GM18951 (cell line): ENCODE measurements at regions not wholly inside any gene's neighbourhood (a gene's known extent, or its start where the extent isn't known, plus 50 kb on each side); places are given as distances from the start of the nearest gene placed in this dataset.
"Not testable (repeated sequence)": the region's sequence is repeated elsewhere in the genome, so short reads cannot be mapped to it uniquely, and the experiment has no call there.

ENCODE experiments used
- POLR2A ChIP-seq: IDR thresholded peaks from 4 replicates; pipeline ENCODE4 v1.6.1; 2011; ENCODE audit warnings: mild to moderate bottlenecking; ENCODE audit not compliant: insufficient read length, insufficient read depth; ENCODE audit errors: extremely low read depth
- in situ Hi-C: fragments of 300-500 bp; cut with MboI; formaldehyde crosslinking; loops from one replicate; pipeline ENCODE4 v1.12.0; 2022; ENCODE audit warnings: low sequenced_read_pairs, mixed read lengths, inconsistent platforms; ENCODE audit not compliant: unreplicated experiment

DNA sequence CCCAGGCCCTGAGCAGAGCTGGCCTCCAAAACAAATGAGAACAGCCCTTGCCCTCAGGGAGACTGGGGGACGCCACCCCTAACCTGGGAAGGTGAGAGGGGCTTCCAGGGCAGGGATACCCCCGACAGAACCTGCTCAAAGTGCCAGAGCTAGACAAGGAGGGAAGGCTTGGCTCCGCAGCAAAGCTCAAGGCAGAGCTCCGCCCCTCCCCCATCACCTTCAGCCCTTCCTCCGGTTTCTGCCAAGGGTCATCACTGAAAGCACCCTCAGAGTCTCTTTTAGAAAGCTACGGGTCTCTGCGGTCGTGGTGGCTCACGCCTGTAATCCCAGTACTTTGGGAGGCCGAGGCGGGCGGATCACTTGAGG is 73.4 kb upstream of the CUX1 start:
- in situ Hi-C loops, result no loop called here
- TF ChIP-seq POLR2A, result no peak

DNA sequence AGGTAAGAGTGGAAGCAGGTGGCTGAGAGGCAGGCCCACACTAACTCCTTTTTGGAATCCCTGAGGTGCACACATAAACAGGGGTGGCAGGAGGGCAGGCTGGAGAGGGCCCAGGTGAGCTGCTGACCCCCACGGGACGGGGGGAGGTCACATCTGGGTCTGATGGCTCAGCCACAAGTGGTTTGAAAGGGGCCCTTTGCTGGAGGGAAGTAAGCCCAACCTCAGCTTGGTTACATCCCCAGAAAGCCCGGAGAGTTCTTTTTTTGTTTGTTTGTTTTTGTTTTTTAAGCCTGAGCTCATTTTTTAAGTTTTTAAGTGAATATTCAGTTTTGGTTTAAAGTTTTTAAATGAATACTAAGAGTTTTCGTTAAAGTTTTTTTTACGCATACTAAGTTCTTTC is 72.8 kb upstream of the CUX1 start:
- in situ Hi-C loops, result no loop called here
- TF ChIP-seq POLR2A, result no peak

DNA sequence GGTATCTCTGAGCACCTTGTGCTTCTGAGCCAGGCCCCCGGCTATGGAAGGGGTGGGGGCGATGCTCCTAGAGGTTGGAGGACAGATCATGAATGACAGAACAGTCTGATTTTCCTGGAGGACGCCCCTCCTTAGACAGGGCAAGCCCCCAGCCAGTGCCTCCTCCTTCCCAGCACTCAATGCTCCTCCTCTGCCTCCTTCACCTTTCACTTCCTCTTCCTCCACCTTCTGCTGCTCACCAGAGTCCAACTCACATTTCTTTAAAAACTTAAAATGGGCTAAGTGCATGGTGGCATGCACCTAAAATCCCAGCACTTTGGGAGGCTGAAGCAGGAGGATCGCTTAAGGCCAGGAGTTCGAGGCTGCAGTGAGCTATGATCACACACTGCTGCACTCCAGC is 71.1 kb upstream of the CUX1 start:
- no peak for TF ChIP-seq POLR2A
- in situ Hi-C loops, result no loop called here

DNA sequence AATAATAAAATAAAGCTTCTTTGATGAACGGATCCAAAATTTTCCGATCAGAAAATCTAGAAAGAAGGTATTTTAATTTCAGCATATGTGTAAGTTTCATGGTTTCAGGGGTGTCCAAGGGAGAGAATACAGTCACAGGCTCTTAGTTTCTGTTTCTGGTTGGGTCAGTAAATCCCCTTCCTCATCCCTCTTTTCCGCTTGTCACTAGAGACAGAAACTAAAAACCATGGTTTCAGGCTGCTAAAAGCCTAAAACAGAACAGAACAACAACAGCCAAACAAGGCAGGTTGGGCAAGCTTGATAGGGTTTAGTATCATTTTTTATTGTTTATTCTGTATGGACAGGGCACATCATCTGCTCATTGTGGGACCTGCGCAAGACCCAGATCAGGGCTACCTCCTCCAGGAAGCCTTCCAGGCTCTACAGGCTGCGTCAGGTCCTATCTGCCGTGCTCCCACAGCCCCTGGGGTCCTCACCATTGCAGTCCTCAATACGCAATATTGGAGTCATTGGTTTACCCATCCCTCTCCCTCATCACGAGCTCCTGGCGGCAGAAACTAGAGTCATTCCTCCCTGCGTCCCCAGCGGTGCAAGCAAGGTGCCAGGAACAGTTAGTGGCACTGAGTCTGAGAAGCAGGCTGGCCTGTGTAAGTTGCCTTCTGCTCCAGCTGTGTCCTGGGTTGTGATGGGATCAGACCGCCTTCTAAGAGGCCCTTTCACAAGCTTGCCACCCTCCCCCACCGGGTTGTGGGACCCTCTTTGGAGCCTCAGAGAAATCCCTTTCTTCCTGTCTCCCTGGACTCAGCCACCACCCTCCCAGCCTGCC is 70.2 kb upstream of the CUX1 start:
- in situ Hi-C loops, result no loop called here
- TF ChIP-seq POLR2A, result no peak

DNA sequence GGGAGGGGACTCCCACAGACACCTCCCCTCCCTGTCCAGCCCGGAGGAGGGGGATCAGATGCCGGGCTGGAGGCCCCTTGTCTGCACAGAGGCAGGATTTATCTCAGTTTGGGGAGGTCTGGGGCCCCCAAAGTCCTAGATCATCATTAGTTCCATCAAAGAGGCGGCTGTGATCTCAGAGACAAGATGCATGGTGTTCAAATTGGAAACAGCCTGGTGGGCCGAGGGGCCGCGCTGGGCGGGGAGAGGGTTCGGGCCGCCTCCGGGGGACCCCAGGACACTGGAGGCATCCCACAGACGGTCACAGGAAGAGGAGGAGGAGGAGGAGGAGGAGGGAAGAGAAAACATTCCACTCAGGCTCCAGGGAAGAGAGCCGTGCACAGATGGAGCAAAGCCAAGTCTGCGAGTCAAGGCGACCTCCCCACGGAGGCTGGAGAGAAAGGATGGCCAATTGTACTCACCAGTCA is 69.5 kb upstream of the CUX1 start:
- in situ Hi-C loops, result no loop called here
- TF ChIP-seq POLR2A, result no peak

DNA sequence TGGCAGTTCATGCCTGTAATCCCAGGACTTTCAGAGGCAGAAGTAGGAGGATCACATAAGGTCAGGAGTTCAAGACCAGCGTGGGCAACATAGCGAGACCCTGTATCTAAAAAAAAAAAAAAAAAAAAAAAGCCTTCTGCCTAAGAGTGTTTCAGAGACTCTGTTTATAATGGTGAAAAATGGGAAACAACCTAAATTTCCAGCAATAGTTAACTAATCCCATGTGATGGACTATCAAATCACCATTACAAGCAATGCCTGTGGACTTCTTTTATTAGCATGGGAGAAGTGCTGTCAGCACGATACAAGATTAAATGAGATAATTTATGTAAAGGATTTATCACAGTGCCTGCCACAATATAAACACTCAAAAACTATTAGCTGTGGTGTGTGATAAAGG is 67.5 kb upstream of the CUX1 start:
- in situ Hi-C loops, result no loop called here

DNA sequence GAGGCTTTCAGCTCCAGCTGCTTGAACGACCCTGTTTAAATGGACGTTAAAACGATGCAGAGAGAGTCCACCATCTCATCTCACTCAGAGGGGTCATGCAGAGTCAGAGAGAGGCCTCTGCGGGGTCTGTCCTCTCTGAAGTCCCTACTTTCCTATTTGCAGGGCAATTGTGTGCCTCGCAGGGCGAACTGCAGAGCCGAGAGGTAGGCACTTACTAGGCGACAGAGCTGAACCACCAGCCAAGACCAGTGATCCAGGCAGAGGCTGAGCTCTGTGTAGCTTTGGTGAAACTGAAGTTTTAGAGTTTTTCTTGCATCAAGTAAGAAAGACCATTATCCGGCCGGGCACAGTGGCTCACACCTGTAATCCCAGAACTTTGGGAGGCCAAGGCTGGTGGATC is 64.1 kb upstream of the CUX1 start:
- TF ChIP-seq POLR2A, result no peak
- in situ Hi-C loops, result no loop called here

More for the DNA sequence above, 67.5 kb upstream of the CUX1 start:
- no peak for TF ChIP-seq POLR2A

DNA sequence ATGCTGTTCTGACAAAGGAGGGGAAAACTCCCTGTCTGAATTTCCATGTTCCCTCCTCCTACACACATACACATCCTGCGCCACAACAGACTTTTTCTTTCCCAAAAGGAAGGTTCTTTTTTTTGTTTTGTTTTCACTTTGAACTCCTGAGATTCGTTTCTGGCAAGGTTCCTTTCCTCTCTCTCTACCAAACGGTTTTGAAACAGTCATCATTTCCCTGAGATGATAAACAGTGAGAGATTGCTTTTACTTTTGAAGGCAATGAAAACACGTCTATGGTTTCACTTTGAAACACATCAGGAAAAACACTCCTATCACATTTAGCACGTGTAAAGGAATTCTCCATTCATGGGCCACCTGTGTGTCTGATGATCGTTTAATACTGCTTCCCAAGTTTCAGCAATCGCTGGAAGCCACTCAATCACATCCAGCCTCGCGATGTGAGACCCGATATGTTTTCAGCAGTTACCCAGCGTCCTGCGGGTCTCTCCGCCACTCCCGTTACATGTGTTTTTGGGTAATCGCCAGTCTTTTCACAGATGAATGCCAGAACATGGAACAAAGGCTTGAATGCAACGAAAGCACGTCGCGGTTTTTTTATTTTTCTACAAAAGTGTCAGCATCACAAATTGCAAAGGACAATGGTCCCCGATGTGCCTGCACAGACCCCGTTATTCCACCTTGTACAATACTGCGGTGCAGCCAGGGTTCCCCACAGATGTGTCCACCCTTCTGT is 62.8 kb upstream of the CUX1 start:
- no peak for TF ChIP-seq POLR2A
- in situ Hi-C loops, result no loop called here

DNA sequence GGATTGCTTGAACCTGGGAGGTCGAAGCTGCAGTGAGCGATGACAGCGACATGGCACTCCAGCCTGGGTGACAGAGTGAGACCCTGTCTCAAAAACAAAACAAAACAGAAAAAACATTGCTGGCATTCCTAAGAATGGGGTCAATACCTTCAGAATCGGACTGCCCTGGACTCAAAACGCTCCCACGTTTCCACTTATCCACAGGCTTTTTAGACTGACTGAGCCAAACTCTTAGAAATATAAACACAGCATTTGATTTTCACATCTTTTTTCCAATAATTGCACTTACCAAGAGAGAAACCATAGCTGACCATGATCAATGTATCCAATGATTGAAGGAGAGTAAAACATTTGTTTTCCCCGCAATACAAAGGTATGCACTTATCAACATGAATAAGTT is 59.5 kb upstream of the CUX1 start:
- in situ Hi-C loops, result no loop called here
- no peak for TF ChIP-seq POLR2A

DNA sequence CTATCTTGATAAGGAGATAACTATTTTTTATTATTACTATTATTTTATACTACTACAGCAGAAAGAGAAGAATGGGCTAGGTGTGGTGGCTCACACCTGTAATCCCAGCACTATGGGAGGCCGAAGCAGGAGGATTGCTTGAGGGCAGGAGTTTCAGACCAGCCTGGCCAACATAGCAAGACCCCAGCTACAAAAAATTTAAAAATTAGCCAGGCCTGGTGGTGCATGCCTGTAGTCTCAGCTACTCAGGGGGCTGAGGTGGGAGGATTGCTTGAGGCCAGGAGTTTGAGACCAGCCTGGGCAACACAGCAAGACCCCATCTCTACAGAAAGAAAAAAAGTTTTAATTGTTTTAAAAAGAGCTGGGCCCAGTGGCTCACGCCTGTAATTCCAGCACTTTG is 58.9 kb upstream of the CUX1 start:
- in situ Hi-C loops, result not testable (repeated sequence)

DNA sequence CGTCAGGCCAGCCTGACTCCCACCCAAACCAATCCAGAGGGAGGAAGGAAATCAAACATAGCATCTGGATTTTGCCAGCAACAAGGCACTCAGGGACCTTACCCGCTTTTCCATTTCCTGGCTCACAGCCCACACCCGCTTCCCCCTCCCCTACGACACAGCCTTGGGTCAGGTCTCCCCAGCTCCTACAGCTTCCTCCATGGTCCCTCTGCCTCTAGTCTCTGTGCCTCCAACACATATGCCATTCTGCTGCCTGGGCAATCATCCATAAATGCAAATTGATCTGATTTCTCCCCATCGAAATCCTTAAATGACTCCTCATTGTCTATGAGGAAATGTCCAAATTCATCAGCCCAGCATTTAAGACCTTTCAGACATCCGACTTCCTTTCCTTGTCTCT is 53.2 kb upstream of the CUX1 start:
- TF ChIP-seq POLR2A, result no peak
- in situ Hi-C loops, result no loop called here

DNA sequence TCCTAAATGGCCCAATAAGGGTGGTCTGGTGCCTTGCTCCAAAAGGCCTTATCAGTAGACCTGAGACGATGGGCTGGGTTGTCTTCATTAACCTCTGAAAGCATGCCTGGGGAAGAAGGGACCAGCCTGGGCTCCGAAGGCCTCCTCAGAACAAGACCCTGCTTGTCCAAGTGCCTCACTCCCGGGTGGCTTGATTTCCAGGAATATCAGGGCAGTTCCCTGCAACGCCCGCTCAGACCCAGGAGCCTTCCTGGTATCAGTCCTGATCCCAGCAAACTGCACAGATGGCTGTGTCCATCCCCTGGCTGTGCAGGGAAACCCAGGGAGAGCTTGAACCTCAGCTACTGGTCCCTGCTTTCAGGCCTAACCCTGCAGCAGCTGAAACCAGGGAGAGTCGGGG is 49.9 kb upstream of the CUX1 start:
- in situ Hi-C loops, result no loop called here
- TF ChIP-seq POLR2A, result no peak
